HFFc6 (cell line): ENCODE measurements at regions not wholly inside any gene's neighbourhood (a gene's known extent, or its start where the extent isn't known, plus 50 kb on each side); places are given as distances from the start of the nearest gene placed in this dataset.
A peak's percentile ranks its signal among the peaks of the same experiment; 100 is the strongest.

Source experiments
- DNase-seq: peaks from one replicate; pipeline ENCODE4 v3.0.0-alpha.2; 2018
- H3K27ac Mint-ChIP-seq: 2 replicates; pipeline ENCODE4 v1.8.0; 2020; ENCODE audit warnings: mild to moderate bottlenecking, mixed read lengths
- H3K27me3 Mint-ChIP-seq: 2 replicates; pipeline ENCODE4 v1.8.0; 2021; ENCODE audit warnings: mild to moderate bottlenecking, moderate library complexity, mixed read lengths; ENCODE audit not compliant: insufficient read depth
- H3K36me3 Mint-ChIP-seq: 2 replicates; pipeline ENCODE4 v1.8.0; 2021; ENCODE audit warnings: low read depth, mixed read lengths
- H3K4me1 Mint-ChIP-seq: 2 replicates; pipeline ENCODE4 v1.8.0; 2020; ENCODE audit warnings: low read depth, mixed read lengths
- H3K4me3 Mint-ChIP-seq: 2 replicates; pipeline ENCODE4 v1.8.0; 2020; ENCODE audit warnings: mild to moderate bottlenecking, moderate library complexity, mixed read lengths
- H3K9me3 Mint-ChIP-seq: 2 replicates; pipeline ENCODE4 v1.8.0; 2020; ENCODE audit warnings: mild to moderate bottlenecking, mixed read lengths
- CTCF ChIP-seq: fragments of 200-600 bp; sonication (generic); IDR thresholded peaks from 2 replicates; pipeline ENCODE4 v1.5.0; 2021; ENCODE audit warnings: antibody characterized with exemption, mild to moderate bottlenecking

- Mint-ChIP-seq H3K4me3 (no peak overlapping the region), H3K27ac (no peak overlapping the region), H3K36me3 (no peaks in the 10 kb centered on the region), H3K9me3 (no peaks in the 10 kb centered on the region), H3K4me1 (peaks cover 27% of the 10 kb centered on the region), H3K27me3 (peaks cover 2% of the 10 kb centered on the region)
- TF ChIP-seq CTCF = no peak
- DNase-seq = no peak
These were observed 169.4 kb downstream of the FOXL1 start for GRCh38 chr16:86747761-86748160.

GRCh38 chr16:86748652-86749051, 170.3 kb downstream of the FOXL1 start:
- Mint-ChIP-seq H3K36me3 (no peaks in the 10 kb centered on the region), H3K9me3 (no peaks in the 10 kb centered on the region), H3K4me1 (peaks cover 25% of the 10 kb centered on the region), H3K4me3 (no peak overlapping the region), H3K27ac (no peak overlapping the region), H3K27me3 (peaks cover 2% of the 10 kb centered on the region)
- no peak for DNase-seq
- TF ChIP-seq CTCF = no peak

GRCh38 chr16:86751076-86752030, 173.0 kb downstream of the FOXL1 start:
- DNase-seq = peak; percentile 78
- Mint-ChIP-seq H3K27ac (peak overlapping the region; percentile 95), H3K9me3 (no peaks in the 10 kb centered on the region), H3K4me3 (peak overlapping the region; percentile 77), H3K4me1 (peaks cover 25% of the 10 kb centered on the region), H3K27me3 (no peaks in the 10 kb centered on the region; the same call in 1 of the 2 replicates), H3K36me3 (no peaks in the 10 kb centered on the region)
- TF ChIP-seq CTCF = no peak

GRCh38 chr16:86752582-86753175, 174.3 kb downstream of the FOXL1 start:
- H3K36me3 Mint-ChIP-seq = no peaks in the 10 kb centered on the region
- no peak overlapping the region for H3K4me3 Mint-ChIP-seq
- H3K27ac Mint-ChIP-seq = 0 out of 2 replicates have a peak overlapping the region, but pooled peaks have one; percentile 95
- H3K9me3 Mint-ChIP-seq = no peaks in the 10 kb centered on the region
- peaks cover 32% of the 10 kb centered on the region for H3K4me1 Mint-ChIP-seq
- TF ChIP-seq CTCF = no peak
- peaks cover 2% of the 10 kb centered on the region for H3K27me3 Mint-ChIP-seq
- DNase-seq = no peak

GRCh38 chr16:86753399-86753798, 175.1 kb downstream of the FOXL1 start:
- peaks cover 32% of the 10 kb centered on the region for H3K4me1 Mint-ChIP-seq
- no peak overlapping the region for H3K4me3 Mint-ChIP-seq
- no peak for TF ChIP-seq CTCF
- peaks cover 2% of the 10 kb centered on the region for H3K27me3 Mint-ChIP-seq
- no peak overlapping the region for H3K27ac Mint-ChIP-seq
- no peak for DNase-seq
- H3K9me3 Mint-ChIP-seq = no peaks in the 10 kb centered on the region
- no peaks in the 10 kb centered on the region for H3K36me3 Mint-ChIP-seq
